Body of pancreas (tissue), 4 donors: ENCODE measurements at regions not wholly inside any gene's neighbourhood (a gene's known extent, or its start where the extent isn't known, plus 50 kb on each side); places are given as distances from the start of the nearest gene placed in this dataset.

Experiments used
- POLR2A ChIP-seq, 3 donors: fragments of 450-650 bp; IDR thresholded peaks; one replicate each; pipeline ENCODE4 v1.6.1; 2016; ENCODE audit warnings: antibody characterized with exemption in 3 of 3, mild to moderate bottlenecking in 2 of 3
- TF ChIP-seq, protein P1 (sequence below), 7 experiments: fragments of 450-650 bp in 4 of 7; fragments of 200-600 bp in 3 of 7; sonication (generic) in 3 of 7; IDR thresholded peaks; one replicate each; pipeline ENCODE4 v1.5.1; 2016 to 2019; ENCODE audit warnings: antibody characterized with exemption in 7 of 7

- no peak for TF ChIP-seq POLR2A (IDR thresholded peaks at IDR 0.05)
- TF ChIP-seq, protein P1, sequence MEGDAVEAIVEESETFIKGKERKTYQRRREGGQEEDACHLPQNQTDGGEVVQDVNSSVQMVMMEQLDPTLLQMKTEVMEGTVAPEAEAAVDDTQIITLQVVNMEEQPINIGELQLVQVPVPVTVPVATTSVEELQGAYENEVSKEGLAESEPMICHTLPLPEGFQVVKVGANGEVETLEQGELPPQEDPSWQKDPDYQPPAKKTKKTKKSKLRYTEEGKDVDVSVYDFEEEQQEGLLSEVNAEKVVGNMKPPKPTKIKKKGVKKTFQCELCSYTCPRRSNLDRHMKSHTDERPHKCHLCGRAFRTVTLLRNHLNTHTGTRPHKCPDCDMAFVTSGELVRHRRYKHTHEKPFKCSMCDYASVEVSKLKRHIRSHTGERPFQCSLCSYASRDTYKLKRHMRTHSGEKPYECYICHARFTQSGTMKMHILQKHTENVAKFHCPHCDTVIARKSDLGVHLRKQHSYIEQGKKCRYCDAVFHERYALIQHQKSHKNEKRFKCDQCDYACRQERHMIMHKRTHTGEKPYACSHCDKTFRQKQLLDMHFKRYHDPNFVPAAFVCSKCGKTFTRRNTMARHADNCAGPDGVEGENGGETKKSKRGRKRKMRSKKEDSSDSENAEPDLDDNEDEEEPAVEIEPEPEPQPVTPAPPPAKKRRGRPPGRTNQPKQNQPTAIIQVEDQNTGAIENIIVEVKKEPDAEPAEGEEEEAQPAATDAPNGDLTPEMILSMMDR (IDR thresholded peaks at IDR 0.05) = no peak
Observed at GRCh38 chr15:77836906-77837648, 204.4 kb upstream of the LINGO1 start.
